Endothelial cell of umbilical vein (primary cell): ENCODE measurements at regions not wholly inside any gene's neighbourhood (a gene's known extent, or its start where the extent isn't known, plus 50 kb on each side); places are given as distances from the start of the nearest gene placed in this dataset.

Experiments used
- BruUV-seq: library from RNA; stranded (reverse); fragments of 400-500 nt; replicated peaks from 2 replicates; lab custom pipeline; 2021; lab: Mats Ljungman, UMichigan
- CTCF ChIA-PET: fragments of 300-600, 350-600 bp; sonication (Branson Sonifier 250); formaldehyde crosslinking; loops from one replicate; lab custom pipeline; 2021; ENCODE audit warnings: antibody characterized with exemption, inconsistent platforms; lab: Charles Lee
- POLR2A ChIA-PET: fragments of 300-600, 350-600 bp; sonication (Branson Sonifier 250); formaldehyde crosslinking; loops from one replicate; lab custom pipeline; 2021; ENCODE audit warnings: antibody characterized with exemption, inconsistent platforms; lab: Charles Lee
- DNase-seq: peaks from one replicate; pipeline ENCODE4 v3.0.0-alpha.2; 2011; ENCODE audit warnings: low read depth, low spot score
- FAIRE-seq: peaks from 2 replicates; lab custom pipeline; 2011; peaks lifted over from hg19 to GRCh38; lab: Jason Lieb, UNC
- H2AFZ ChIP-seq: 2 replicates; pipeline ENCODE4 v1.6.0; 2012; ENCODE audit warnings: low read depth, low read length, control low read depth, inconsistent platforms
- H3K27ac ChIP-seq: 2 replicates; pipeline ENCODE4 v1.5.1; 2011; ENCODE audit warnings: low read depth, mild to moderate bottlenecking, control low read depth, low read length, moderate library complexity; ENCODE audit not compliant: insufficient read depth
- H3K27me3 ChIP-seq, 2 experiments: 2 replicates each; pipeline versions ENCODE4 v1.6.0 to v1.6.1; 2011; ENCODE audit warnings: low read length in 2 of 2, mixed read lengths in 1 of 2; ENCODE audit not compliant: control insufficient read depth in 2 of 2, insufficient read depth in 2 of 2
- H3K36me3 ChIP-seq, 2 experiments: 2 replicates in 1 of 2; 3 replicates in 1 of 2; pipeline ENCODE4 v1.5.1; 2011; ENCODE audit warnings: low read length in 2 of 2, mild to moderate bottlenecking in 1 of 2, moderate library complexity in 1 of 2; ENCODE audit not compliant: control insufficient read depth in 2 of 2, insufficient read depth in 2 of 2; ENCODE audit errors: extremely low read depth in 1 of 2
- H3K4me1 ChIP-seq: 3 replicates; pipeline ENCODE4 v1.5.1; 2011; ENCODE audit warnings: mild to moderate bottlenecking, low read length; ENCODE audit not compliant: control insufficient read depth, insufficient read depth; ENCODE audit errors: extremely low read depth
- H3K4me2 ChIP-seq: 2 replicates; pipeline ENCODE4 v1.6.1; 2011; ENCODE audit warnings: low read length, control low read depth, mixed read lengths; ENCODE audit not compliant: insufficient read depth
- H3K4me3 ChIP-seq, 3 experiments: fragments of 200-600 bp in 1 of 3; sonication (generic), shearing (Covaris generic) in 1 of 3; replicated peaks in 1 of 3; 2 replicates each; pipeline ENCODE4 v1.5.1; 2011 to 2016; ENCODE audit warnings: control low read depth in 3 of 3, low read length in 3 of 3, mild to moderate bottlenecking in 2 of 3, inconsistent platforms in 1 of 3, low read depth in 1 of 3, moderate library complexity in 1 of 3; ENCODE audit not compliant: insufficient read depth in 1 of 3
- H3K79me2 ChIP-seq: 2 replicates; pipeline ENCODE4 v1.6.0; 2012; ENCODE audit warnings: low read length, inconsistent platforms; ENCODE audit not compliant: control insufficient read depth, insufficient read depth
- H3K9ac ChIP-seq: replicated peaks from 2 replicates; pipeline ENCODE3; 2011; ENCODE audit warnings: low read length, control low read depth; ENCODE audit not compliant: insufficient read depth; ENCODE audit errors: extremely low read depth
- H3K9me1 ChIP-seq: replicated peaks from 3 replicates; pipeline ENCODE4 v1.6.0; 2011; ENCODE audit warnings: mild to moderate bottlenecking, low read length; ENCODE audit not compliant: control insufficient read depth, insufficient read depth; ENCODE audit errors: extremely low read depth
- H3K9me3 ChIP-seq: replicated peaks from 2 replicates; pipeline ENCODE4 v1.5.1; 2012; ENCODE audit warnings: low read length, inconsistent platforms; ENCODE audit not compliant: control insufficient read depth, insufficient read depth
- H4K20me1 ChIP-seq: replicated peaks from 2 replicates; pipeline ENCODE3; 2011; ENCODE audit warnings: mild to moderate bottlenecking, low read length; ENCODE audit not compliant: control insufficient read depth, insufficient read depth; ENCODE audit errors: extremely low read depth
- CTCF ChIP-seq, 2 donors: IDR thresholded peaks; 1 replicate in 1 of 2; 2 replicates in 1 of 2; pipeline ENCODE4 v1.5.1; 2011; ENCODE audit warnings: low read length in 2 of 2, mild to moderate bottlenecking in 2 of 2, moderate library complexity in 2 of 2, control low read depth in 1 of 2, inconsistent platforms in 1 of 2, low read depth in 1 of 2; ENCODE audit not compliant: insufficient read depth in 1 of 2; ENCODE audit errors: extremely low read depth in 1 of 2
- EZH2 ChIP-seq: IDR thresholded peaks from 2 replicates; pipeline ENCODE4 v1.6.1; 2012; ENCODE audit warnings: borderline replicate concordance, low read depth, mild to moderate bottlenecking, moderate library complexity, low read length, inconsistent platforms; ENCODE audit not compliant: severe bottlenecking
- FOS ChIP-seq: IDR thresholded peaks from 2 replicates; pipeline ENCODE4 v1.6.1; 2011; ENCODE audit warnings: mild to moderate bottlenecking, low read length, moderate library complexity, borderline replicate concordance; ENCODE audit not compliant: insufficient read depth
- GATA2 ChIP-seq: IDR thresholded peaks from 2 replicates; pipeline ENCODE4 v1.7.0; 2011; ENCODE audit warnings: low read depth, mild to moderate bottlenecking, moderate library complexity, mixed read lengths, low read length; ENCODE audit not compliant: insufficient read length, insufficient read depth
- JUN ChIP-seq: IDR thresholded peaks from 2 replicates; pipeline ENCODE4 v1.6.1; 2011; ENCODE audit warnings: borderline replicate concordance, low read depth; ENCODE audit not compliant: insufficient read length, insufficient read depth
- MAX ChIP-seq: IDR thresholded peaks from 2 replicates; pipeline ENCODE4 v1.6.1; 2011; ENCODE audit not compliant: insufficient read depth, insufficient read length
- MYC ChIP-seq: IDR thresholded peaks from one replicate; pipeline ENCODE4 v1.6.1; 2011; ENCODE audit warnings: mild to moderate bottlenecking, low read depth, low read length
- POLR2A ChIP-seq: IDR thresholded peaks from 2 replicates; pipeline ENCODE4 v1.6.1; 2012; ENCODE audit warnings: low read depth, mild to moderate bottlenecking, control low read depth, low read length
- POLR2AphosphoS5 ChIP-seq: IDR thresholded peaks from 2 replicates; pipeline ENCODE4 v1.6.1; 2012; ENCODE audit warnings: low read depth, mild to moderate bottlenecking, control low read depth, low read length, moderate library complexity; ENCODE audit not compliant: insufficient read depth
- dilution Hi-C: fragments of 300-500 bp; cut with MboI; formaldehyde crosslinking; loops from one replicate; pipeline ENCODE4 v1.15.0; 2019; ENCODE audit warnings: low sequenced_read_pairs; ENCODE audit not compliant: extremely low pct_ligation_motif_present
- intact Hi-C: fragments of 100-400 bp; cut with micrococcal nuclease; formaldehyde crosslinking; loops from one replicate; pipeline ENCODE4 v1.10.0; 2022

GRCh38 chr10:56082169-56082568, 278.9 kb downstream of the ZWINT start:
- no peak overlapping the region for H3K4me3 ChIP-seq
- H3K27me3 ChIP-seq, result no peaks in the 10 kb centered on the region
- H3K4me1 ChIP-seq, result no peaks in the 10 kb centered on the region
- H2AFZ ChIP-seq, result no peak overlapping the region
- H3K27ac ChIP-seq, result no peak overlapping the region
- intact Hi-C loops, result no loop called here
- TF ChIP-seq POLR2A, result no peak
- no peak for TF ChIP-seq JUN
- no peak for TF ChIP-seq POLR2AphosphoS5
- no peak for TF ChIP-seq EZH2
- TF ChIP-seq FOS, result no peak
- TF ChIP-seq MAX, result no peak
- TF ChIP-seq CTCF (IDR thresholded peaks at IDR 0.05; ENCODE audit: extremely low read depth in 1 of 2, insufficient read depth in 1 of 2, low read depth in 1 of 2, low read length in 2 of 2), result no peak
- no peak for TF ChIP-seq MYC
- TF ChIP-seq GATA2, result no peak
- no peaks in the 10 kb centered on the region for H3K9me1 ChIP-seq
- POLR2A ChIA-PET, result no interaction called here
- no peak for DNase-seq
- BruUV-seq, result no TSS peak
- H3K79me2 ChIP-seq, result no peaks in the 10 kb centered on the region
- no peak overlapping the region for H3K4me2 ChIP-seq
- no peaks in the 10 kb centered on the region for H3K36me3 ChIP-seq
- no peak overlapping the region for H3K9ac ChIP-seq
- H4K20me1 ChIP-seq, result no peaks in the 10 kb centered on the region
- peaks cover 3% of the 10 kb centered on the region for H3K9me3 ChIP-seq
- CTCF ChIA-PET, result no interaction called here
- dilution Hi-C loops, result no loop called here
- no peak for FAIRE-seq
